Activated CD4-positive, alpha-beta T cell treated with anti-CD3 and anti-CD28 coated beads for 36 hours (primary cell): ENCODE measurements at regions not wholly inside any gene's neighbourhood (a gene's known extent, or its start where the extent isn't known, plus 50 kb on each side); places are given as distances from the start of the nearest gene placed in this dataset.

Source experiments
- ATAC-seq: fragments of 200-7000 bp; cut with Tn5 transposase; one replicate; pipeline ENCODE4 v1.10.0; 2021; ENCODE audit warnings: mild to moderate bottlenecking, moderate library complexity
- CTCF ChIA-PET: fragments of 350-600 bp; sonication (Branson Sonifier 250); formaldehyde crosslinking; loops from one replicate; lab custom pipeline; 2021; ENCODE audit warnings: antibody characterized with exemption; lab: Charles Lee
- POLR2A ChIA-PET: fragments of 350-600 bp; sonication (Branson Sonifier 250); formaldehyde crosslinking; loops from one replicate; lab custom pipeline; 2021; ENCODE audit warnings: antibody characterized with exemption, inconsistent platforms; lab: Charles Lee
- DNase-seq: peaks from one replicate; pipeline ENCODE4 v3.0.0-alpha.2; 2020
- H3K27ac Mint-ChIP-seq: one replicate; pipeline ENCODE4 v1.8.0; 2021; ENCODE audit warnings: mixed read lengths
- H3K27me3 Mint-ChIP-seq: one replicate; pipeline ENCODE4 v1.8.0; 2021; ENCODE audit warnings: mixed read lengths
- H3K36me3 Mint-ChIP-seq: one replicate; pipeline ENCODE4 v1.8.0; 2021; ENCODE audit warnings: low read depth, mixed read lengths
- H3K4me1 Mint-ChIP-seq: one replicate; pipeline ENCODE4 v1.8.0; 2021; ENCODE audit warnings: mixed read lengths
- H3K4me3 Mint-ChIP-seq: one replicate; pipeline ENCODE4 v1.8.0; 2021; ENCODE audit warnings: mild to moderate bottlenecking, moderate library complexity, mixed read lengths
- H3K9me3 Mint-ChIP-seq: one replicate; pipeline ENCODE4 v1.8.0; 2021; ENCODE audit warnings: low read depth, mixed read lengths
- intact Hi-C, 2 experiments: fragments of 100-400 bp; cut with DNase I in 1 of 2; cut with micrococcal nuclease in 1 of 2; formaldehyde crosslinking; loops; one replicate each; pipeline versions ENCODE4 v1.14.2 to v1.15.1; 2022 to 2024; cut with DNase I, micrococcal nuclease

DNA sequence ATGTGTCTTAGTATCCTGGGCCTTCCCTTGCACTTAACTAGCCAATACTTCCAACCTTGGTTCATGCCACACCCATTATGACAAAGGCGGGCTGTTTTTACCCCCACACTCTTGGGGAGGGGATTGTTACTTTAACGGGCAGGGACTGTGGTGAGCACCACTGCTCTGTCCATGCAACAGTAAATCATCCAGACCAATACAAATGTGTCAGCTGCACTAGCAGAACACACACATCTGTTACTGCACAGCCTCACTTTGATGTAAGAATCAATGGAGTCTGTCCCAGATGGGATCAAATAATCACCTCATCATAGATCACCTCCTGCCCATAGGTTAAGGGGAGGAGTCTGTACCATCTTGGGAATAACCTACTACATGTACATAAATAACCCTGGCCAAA lies 58.1 kb downstream of the NPAP1 start:
- peaks cover 14% of the 10 kb centered on the region for H3K9me3 Mint-ChIP-seq
- no peak overlapping the region for H3K4me3 Mint-ChIP-seq
- H3K36me3 Mint-ChIP-seq, result no peaks in the 10 kb centered on the region
- H3K27ac Mint-ChIP-seq, result no peak overlapping the region
- intact Hi-C loops, result no loop called here
- ChIA-PET POLR2A (no interaction called here), CTCF (no interaction called here)
- H3K27me3 Mint-ChIP-seq, result no peaks in the 10 kb centered on the region
- ATAC-seq (no peak), DNase-seq (no peak)
- no peaks in the 10 kb centered on the region for H3K4me1 Mint-ChIP-seq

DNA sequence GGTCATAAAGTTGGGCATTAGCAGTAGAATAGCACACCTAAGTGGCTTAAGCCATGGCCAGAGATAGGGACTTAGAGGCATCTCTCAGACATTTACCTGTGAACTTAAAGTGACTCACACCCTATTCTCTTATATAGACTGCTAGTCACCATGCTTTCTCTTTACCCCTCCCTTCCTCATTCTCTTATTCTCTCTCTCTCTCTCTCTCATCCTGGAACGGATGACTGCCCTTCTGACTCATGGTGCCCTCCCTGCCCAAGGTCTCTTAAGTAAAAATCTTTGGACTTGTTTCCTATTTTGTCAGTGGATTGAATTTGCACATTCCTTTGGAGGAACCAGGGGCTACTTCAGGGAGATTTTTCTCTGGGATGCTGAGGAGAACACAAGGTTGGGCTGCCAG lies 58.8 kb downstream of the NPAP1 start:
- ATAC-seq, result no peak
- POLR2A ChIA-PET, result no interaction called here
- no peak overlapping the region for H3K4me3 Mint-ChIP-seq
- H3K27ac Mint-ChIP-seq, result no peak overlapping the region
- intact Hi-C loops, result no loop called here
- H3K9me3 Mint-ChIP-seq, result peaks cover 14% of the 10 kb centered on the region
- CTCF ChIA-PET, result no interaction called here
- no peaks in the 10 kb centered on the region for H3K36me3 Mint-ChIP-seq
- H3K4me1 Mint-ChIP-seq, result no peaks in the 10 kb centered on the region
- no peaks in the 10 kb centered on the region for H3K27me3 Mint-ChIP-seq
- no peak for DNase-seq

DNA sequence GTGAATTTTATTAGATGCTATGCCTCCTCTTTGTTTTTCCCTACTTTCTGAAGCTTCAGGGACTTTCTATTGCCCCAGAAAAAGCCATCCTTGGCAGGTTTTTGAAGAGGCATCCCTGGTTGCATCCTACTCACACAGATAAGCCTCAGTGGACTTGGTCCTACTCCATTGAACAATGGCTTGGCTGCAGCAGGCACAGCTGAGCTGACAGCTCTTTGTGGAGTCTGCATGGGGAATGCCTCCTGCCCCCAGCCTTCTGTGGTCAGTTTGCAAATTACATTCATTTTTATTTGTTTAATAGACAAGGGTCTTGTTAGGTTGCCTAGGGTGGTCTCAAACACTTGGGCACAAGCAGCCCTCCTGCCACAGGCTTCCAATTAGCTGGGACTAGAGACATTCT lies 69.7 kb downstream of the NPAP1 start:
- Mint-ChIP-seq H3K4me1 (no peaks in the 10 kb centered on the region), H3K27me3 (no peaks in the 10 kb centered on the region), H3K9me3 (peaks cover 15% of the 10 kb centered on the region), H3K36me3 (no peaks in the 10 kb centered on the region), H3K27ac (no peak overlapping the region), H3K4me3 (no peak overlapping the region)
- no peak for ATAC-seq
- POLR2A ChIA-PET, result no interaction called here
- no peak for DNase-seq
- CTCF ChIA-PET, result no interaction called here
- intact Hi-C loops, result no loop called here

DNA sequence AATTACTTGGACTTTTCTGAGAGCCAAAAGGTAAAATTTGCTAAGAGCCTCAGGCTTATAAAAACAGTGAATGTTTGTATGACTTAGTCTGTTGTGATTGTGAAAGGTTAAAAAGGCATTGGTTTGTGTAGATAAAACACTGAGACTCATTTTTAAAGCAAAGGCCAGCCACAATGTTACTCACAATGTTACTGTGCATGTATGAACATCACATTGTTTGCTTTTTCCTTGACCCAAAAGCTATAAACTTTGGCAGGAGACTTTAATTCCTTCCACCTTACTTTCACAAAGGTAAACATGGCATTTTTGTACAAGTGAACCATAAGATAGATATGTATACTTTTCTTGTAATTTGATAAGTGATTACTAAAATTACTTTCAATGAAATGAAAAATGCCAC lies 70.5 kb downstream of the NPAP1 start:
- no peak overlapping the region for H3K4me3 Mint-ChIP-seq
- H3K27me3 Mint-ChIP-seq, result no peaks in the 10 kb centered on the region
- H3K9me3 Mint-ChIP-seq, result peaks cover 15% of the 10 kb centered on the region
- H3K36me3 Mint-ChIP-seq, result no peaks in the 10 kb centered on the region
- H3K27ac Mint-ChIP-seq, result no peak overlapping the region
- DNase-seq, result no peak
- no peaks in the 10 kb centered on the region for H3K4me1 Mint-ChIP-seq
- CTCF ChIA-PET, result no interaction called here
- no peak for ATAC-seq
- intact Hi-C loops, result no loop called here
- POLR2A ChIA-PET, result no interaction called here

DNA sequence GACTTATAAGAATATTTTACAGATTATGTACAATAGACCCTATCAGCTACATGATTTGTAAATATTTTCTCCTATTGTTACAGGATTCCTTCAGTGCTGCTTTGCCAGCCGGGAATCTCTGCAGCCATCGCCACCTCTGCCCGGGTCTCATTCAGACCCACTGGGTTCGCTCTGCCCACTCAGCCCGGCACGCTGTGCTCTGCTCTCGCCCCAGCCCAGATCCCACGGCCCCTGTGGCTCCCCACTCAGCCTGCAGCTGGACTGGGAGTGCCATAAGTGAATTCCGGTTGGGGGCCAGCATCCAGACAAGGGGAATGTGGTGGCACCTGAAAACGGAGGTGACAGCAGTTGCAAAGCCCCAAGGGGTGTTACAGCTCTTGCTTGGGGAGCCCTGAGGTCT lies 71.8 kb downstream of the NPAP1 start:
- H3K36me3 Mint-ChIP-seq, result no peaks in the 10 kb centered on the region
- intact Hi-C loops, result no loop called here
- no peaks in the 10 kb centered on the region for H3K4me1 Mint-ChIP-seq
- no peak overlapping the region for H3K4me3 Mint-ChIP-seq
- no peaks in the 10 kb centered on the region for H3K27me3 Mint-ChIP-seq
- DNase-seq (no peak), ATAC-seq (no peak)
- POLR2A ChIA-PET, result no interaction called here
- CTCF ChIA-PET, result no interaction called here
- H3K9me3 Mint-ChIP-seq, result peaks cover 10% of the 10 kb centered on the region
- no peak overlapping the region for H3K27ac Mint-ChIP-seq

DNA sequence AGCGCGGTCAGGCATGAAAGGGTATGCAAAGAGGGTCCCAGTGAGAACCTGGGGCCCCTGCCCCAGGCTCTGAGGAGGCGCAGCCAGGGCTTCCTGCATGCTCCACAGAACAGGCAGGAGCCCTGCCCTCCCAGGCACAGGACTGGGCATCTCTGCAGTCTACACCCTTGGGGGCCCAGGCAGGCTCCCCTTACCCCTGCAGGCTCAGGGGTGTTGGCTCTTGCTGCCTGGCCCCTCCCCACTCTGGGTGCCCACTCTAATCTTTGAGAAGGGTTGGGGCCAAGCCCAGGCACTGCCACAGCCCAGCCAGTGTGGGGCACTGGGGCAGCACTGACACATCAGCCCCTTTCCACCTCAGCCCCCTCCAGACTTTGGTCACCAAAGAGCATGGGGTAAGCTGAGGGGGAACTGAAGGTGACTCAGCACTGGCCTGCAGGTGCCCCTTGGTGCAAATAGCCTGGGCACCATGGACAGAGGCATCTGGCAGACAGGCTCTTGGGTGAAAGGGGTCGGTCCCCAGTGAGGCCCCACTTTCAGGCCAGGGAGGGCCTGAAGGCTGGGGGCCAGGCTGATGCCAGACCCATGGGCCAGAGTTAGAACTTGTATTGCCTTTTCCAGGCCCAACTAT lies 73.4 kb downstream of the NPAP1 start:
- peaks cover 10% of the 10 kb centered on the region for H3K9me3 Mint-ChIP-seq
- POLR2A ChIA-PET, result no interaction called here
- ATAC-seq, result no peak
- no peak overlapping the region for H3K4me3 Mint-ChIP-seq
- CTCF ChIA-PET, result no interaction called here
- H3K27me3 Mint-ChIP-seq, result no peaks in the 10 kb centered on the region
- no peaks in the 10 kb centered on the region for H3K36me3 Mint-ChIP-seq
- H3K4me1 Mint-ChIP-seq, result no peaks in the 10 kb centered on the region
- no peak for DNase-seq
- H3K27ac Mint-ChIP-seq, result no peak overlapping the region
- intact Hi-C loops, result no loop called here

DNA sequence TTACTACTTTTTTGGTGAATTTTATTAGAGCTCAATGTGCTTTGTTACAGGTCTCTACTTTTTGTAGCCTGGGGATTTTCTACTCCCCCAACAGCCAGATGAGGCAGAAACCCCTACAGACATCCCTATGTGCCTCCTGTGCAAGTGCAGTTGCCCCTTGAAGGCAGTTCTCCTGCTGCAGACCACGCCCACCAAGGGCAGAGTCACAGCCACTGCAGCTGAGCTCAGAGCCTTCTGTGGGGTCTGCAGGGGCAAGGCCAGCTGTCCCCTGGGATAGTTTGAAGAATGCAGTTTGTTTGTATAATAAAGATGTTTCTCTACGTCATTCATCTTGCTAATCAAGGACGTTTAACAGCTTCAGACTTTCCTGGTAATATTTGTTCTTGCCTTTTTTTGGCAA lies 76.8 kb downstream of the NPAP1 start:
- intact Hi-C loops, result no loop called here
- POLR2A ChIA-PET, result no interaction called here
- DNase-seq, result no peak
- no peaks in the 10 kb centered on the region for H3K27me3 Mint-ChIP-seq
- H3K4me3 Mint-ChIP-seq, result no peak overlapping the region
- no peaks in the 10 kb centered on the region for H3K4me1 Mint-ChIP-seq
- ATAC-seq, result no peak
- CTCF ChIA-PET, result no interaction called here
- no peaks in the 10 kb centered on the region for H3K36me3 Mint-ChIP-seq
- peaks cover 18% of the 10 kb centered on the region for H3K9me3 Mint-ChIP-seq
- no peak overlapping the region for H3K27ac Mint-ChIP-seq

DNA sequence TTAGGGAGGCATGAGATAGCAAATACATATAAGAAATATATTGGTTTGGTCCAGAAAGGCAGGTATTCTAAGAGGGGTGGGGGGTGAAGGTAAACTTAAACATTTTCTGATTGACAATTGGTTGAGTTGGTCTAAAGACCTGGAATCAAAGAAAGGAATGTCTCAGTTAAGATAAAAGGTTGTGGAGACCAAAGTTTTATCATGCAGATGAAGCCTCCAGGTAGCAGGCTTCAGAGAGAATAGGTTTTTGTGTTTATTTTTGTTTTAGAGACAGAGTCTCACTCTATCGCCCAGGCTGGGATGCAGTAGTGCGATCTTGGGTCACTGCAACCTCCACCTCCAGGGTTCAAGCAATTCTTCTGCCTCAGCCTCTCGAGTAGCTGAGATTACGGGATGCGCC lies 80.5 kb downstream of the NPAP1 start:
- Mint-ChIP-seq H3K36me3 (no peaks in the 10 kb centered on the region), H3K9me3 (peaks cover 15% of the 10 kb centered on the region), H3K27me3 (no peaks in the 10 kb centered on the region), H3K4me1 (no peaks in the 10 kb centered on the region), H3K27ac (no peak overlapping the region), H3K4me3 (no peak overlapping the region)
- intact Hi-C loops, result no loop called here
- POLR2A ChIA-PET, result interaction anchor here (0.7 kb wide), 1 partner anchor 574 kb away, joined by 3 read pairs; no protein-coding TSS in a partner anchor
- CTCF ChIA-PET, result no interaction called here
- DNase-seq (no peak), ATAC-seq (no peak)

DNA sequence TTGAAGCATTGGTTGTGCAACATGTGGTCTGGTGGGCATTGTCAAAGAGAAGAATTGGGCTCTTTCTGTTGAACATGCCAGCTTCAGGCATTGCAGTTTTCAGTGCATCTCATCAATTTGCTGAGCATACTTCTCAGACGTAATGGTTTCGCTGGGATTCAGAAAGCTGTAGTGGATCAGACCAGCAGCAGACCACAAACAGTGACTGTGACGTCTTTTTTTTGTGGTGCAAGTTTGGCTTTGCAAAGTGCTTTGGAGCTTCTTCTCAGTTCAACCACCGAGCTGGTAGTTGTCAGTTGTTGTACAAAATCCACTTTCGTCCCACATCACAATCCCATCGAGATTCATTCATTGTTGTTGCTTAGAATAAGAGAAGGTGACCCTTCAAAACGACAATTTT lies 84.5 kb downstream of the NPAP1 start:
- H3K9me3 Mint-ChIP-seq, result peaks cover 15% of the 10 kb centered on the region
- DNase-seq (no peak), ATAC-seq (no peak)
- H3K4me3 Mint-ChIP-seq, result no peak overlapping the region
- H3K4me1 Mint-ChIP-seq, result peaks cover 3% of the 10 kb centered on the region
- H3K27ac Mint-ChIP-seq, result no peak overlapping the region
- ChIA-PET CTCF (no interaction called here), POLR2A (no interaction called here)
- intact Hi-C loops, result loop anchor here in 1 of 2 experiments (5.0 kb wide), 1 partner anchor 742 kb away; no protein-coding TSS in a partner anchor
- H3K27me3 Mint-ChIP-seq, result no peaks in the 10 kb centered on the region
- no peaks in the 10 kb centered on the region for H3K36me3 Mint-ChIP-seq

DNA sequence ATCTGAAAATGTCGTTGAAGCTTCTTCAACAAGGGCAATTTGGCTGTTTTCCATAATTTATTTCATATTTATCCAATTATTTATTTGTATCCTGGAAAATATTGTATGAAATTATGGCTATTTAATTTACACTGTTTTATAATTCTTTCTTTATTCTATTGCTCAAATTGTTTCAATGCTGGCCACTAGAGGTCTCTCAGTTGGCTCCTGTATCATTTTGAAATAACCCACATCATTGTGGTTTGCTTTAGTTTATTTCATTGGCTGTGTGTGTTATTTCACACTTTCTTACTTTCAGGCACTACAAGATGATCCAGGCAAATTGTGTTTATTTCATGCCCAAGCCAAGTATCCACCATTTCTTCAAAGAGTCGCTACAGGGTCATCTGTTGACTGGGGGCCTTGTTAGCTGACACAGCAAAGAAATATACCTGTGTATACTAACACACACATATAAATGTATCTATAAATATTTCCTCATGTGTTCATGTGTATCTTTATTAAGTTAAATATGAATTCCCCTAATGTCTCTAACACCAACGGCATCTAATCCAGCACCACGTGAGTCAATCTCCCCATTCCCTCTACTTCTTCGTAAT lies 86.2 kb downstream of the NPAP1 start:
- CTCF ChIA-PET, result no interaction called here
- no peaks in the 10 kb centered on the region for H3K27me3 Mint-ChIP-seq
- POLR2A ChIA-PET, result no interaction called here
- DNase-seq (no peak), ATAC-seq (no peak)
- peaks cover 12% of the 10 kb centered on the region for H3K9me3 Mint-ChIP-seq
- intact Hi-C loops, result loop anchor here in 1 of 2 experiments (5.0 kb wide), 1 partner anchor 740 kb away; no protein-coding TSS in a partner anchor
- no peak overlapping the region for H3K4me3 Mint-ChIP-seq
- no peaks in the 10 kb centered on the region for H3K36me3 Mint-ChIP-seq
- H3K27ac Mint-ChIP-seq, result no peak overlapping the region
- peaks cover 3% of the 10 kb centered on the region for H3K4me1 Mint-ChIP-seq

DNA sequence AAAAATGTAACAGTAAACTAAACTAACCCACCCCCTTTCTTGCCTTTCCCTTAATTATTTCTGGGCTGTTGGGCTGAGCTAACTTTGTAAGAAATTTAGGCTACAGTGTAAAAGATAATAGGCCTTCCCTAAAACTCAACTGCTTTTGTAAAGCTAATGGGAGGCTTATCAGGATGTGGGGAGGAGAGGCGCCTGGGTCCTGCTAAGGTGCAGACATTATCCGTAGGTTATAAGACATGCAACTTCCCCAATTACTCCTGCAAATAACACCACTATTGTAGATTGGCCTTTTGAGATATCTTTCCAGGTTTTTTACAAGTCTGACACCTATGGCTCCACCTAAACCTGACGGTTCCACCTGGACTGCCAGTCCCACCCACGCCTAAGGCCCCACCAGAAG lies 88.3 kb downstream of the NPAP1 start:
- no peaks in the 10 kb centered on the region for H3K27me3 Mint-ChIP-seq

DNA sequence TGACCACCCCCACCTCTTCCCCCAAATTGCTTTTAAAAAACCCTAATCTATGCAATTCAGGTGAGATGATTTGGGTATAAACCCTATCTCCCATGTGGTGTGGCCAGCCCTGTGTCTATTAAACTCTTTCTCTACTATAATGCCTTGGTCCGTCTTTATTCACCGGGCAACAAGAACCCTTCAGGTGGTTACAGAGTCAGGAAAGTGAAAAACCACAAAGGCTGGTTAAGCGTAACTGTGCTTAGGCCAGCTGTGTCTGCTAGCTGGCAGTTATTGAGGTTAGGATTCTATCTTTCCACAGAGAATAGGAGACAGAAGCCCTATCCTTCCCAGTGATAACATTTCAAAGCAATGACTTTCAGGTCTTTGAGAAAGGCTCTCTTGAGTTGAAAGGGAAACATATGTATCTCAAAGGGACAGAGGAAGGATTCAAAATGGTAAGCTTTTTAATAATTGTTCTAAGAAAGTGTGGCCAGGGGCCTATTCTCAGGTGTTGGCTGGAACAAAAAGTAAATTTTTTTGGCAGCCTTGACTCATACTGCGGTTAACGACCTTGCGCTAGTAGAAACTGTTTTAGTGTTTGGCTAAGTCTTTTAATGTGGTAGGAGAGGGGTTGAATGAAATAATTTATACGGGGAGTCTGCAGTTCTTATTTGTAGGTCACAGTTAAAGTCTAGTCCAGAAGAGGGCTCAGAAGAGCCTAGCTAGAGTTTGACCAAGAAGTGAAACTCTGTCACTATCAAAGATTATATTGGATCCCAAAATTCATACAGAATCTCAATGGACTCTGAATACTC lies 89.0 kb downstream of the NPAP1 start:
- intact Hi-C loops, result loop anchor here in 1 of 2 experiments (5.0 kb wide), 1 partner anchor 738 kb away; no protein-coding TSS in a partner anchor
- no peaks in the 10 kb centered on the region for H3K36me3 Mint-ChIP-seq
- no peak overlapping the region for H3K4me3 Mint-ChIP-seq
- ATAC-seq (no peak), DNase-seq (no peak)
- no peak overlapping the region for H3K27ac Mint-ChIP-seq
- H3K4me1 Mint-ChIP-seq, result peaks cover 3% of the 10 kb centered on the region
- POLR2A ChIA-PET, result no interaction called here
- CTCF ChIA-PET, result no interaction called here
- H3K9me3 Mint-ChIP-seq, result peaks cover 9% of the 10 kb centered on the region
- no peaks in the 10 kb centered on the region for H3K27me3 Mint-ChIP-seq

More for the DNA sequence above, 88.3 kb downstream of the NPAP1 start:
- intact Hi-C loops, result loop anchor here in 1 of 2 experiments (5.0 kb wide), 1 partner anchor 738 kb away; no protein-coding TSS in a partner anchor
- ATAC-seq (no peak), DNase-seq (no peak)
- H3K9me3 Mint-ChIP-seq, result peaks cover 10% of the 10 kb centered on the region
- H3K4me1 Mint-ChIP-seq, result peaks cover 3% of the 10 kb centered on the region
- CTCF ChIA-PET, result interaction anchor here (0.7 kb wide), 1 partner anchor 168 kb away, joined by 3 read pairs; no protein-coding TSS in a partner anchor
- no peak overlapping the region for H3K4me3 Mint-ChIP-seq
- H3K27ac Mint-ChIP-seq, result no peak overlapping the region
- H3K36me3 Mint-ChIP-seq, result no peaks in the 10 kb centered on the region
- POLR2A ChIA-PET, result no interaction called here
